NCI-H146 treated with DMSO at 0.1 percent for 48 hours (cell line): ENCODE measurements at regions not wholly inside any gene's neighbourhood (a gene's known extent, or its start where the extent isn't known, plus 50 kb on each side); places are given as distances from the start of the nearest gene placed in this dataset.

Experiments
- DNase-seq: peaks from one replicate; lab custom pipeline; 2025; ENCODE audit not compliant: unreplicated experiment; lab: John Stamatoyannopoulos, UW

GRCh38 chr14:26849514-26849913 is 251.7 kb upstream of the NOVA1 start:
- DNase-seq = no peak

DNA sequence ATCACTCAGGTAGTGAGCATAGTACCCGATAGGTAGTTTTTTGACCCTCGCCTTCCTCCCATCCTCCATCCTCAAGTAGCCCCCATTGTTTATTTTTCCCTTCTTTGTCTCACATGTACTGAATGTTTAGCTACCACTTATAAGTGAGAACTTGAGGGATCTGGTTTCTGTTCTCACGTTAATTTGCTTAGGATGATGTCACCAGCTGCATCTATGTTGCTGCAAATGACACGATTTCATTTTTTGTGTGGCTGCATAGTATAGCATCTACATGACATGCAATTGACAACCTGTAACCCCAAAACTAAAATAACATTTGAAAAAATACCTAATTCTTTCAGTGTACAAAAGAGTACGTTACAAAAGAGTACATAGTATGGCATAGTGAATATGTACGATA is 254.0 kb upstream of the NOVA1 start:
- no peak for DNase-seq

DNA sequence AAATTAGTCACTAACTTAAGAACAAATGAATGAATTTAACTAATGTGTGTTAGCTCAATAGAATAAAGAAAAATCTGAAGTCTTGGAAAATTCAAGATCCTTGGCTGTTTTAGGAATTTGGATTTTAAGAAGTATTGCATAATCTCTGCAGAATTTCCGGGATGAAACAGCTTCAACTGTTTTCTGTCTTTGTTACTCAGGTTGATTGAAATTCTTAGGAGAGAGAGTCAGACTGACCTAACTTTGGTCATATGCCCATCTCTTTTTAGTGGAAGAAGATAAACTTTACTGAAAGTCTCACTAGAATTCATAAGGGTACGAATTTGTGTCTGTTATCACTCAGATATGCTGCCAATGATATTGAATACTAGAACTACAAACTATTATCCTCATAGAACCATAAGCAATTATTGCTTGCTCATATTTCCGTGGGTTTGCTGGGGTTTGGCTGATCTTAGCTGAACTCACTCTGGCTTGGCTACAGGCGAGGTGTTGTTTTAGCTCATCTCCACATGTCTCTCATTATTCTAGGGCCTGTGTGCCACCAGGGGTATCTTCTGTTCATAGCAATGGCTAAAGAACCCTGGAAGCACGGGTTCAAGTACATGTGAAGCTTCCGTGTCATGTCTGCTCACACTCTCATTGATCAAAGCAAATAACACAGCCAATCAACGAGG is 257.4 kb upstream of the NOVA1 start:
- DNase-seq = no peak

DNA sequence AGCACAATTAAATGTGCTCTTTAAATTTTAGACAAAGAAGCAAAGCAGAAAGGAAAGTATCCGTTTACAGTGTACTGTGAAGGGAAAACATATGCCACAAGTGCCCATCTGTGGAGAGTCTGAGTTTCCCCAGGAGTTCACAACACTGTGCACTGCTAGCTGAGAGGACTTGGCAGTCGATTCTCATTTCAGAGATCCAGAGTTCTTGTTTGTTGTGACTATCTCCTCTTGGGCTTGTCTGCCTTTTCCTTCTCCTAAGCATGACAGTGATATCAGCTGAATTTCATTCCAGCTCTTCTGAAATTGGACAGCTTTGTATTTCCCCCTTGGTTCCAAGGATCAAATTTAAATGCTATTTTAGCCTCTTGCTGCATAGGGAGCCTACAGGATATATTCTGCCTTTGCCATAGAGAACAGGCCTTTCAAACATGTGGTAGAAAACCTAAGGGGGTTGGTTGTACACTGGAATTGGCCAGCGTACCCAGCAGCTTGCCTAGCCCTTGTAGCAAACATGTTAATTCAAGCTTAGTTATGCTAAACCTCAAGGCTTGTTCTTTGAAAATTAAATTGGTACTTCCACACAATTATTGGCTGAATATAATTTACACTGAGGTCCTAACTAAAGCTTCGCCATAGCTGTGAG is 259.2 kb upstream of the NOVA1 start:
- no peak for DNase-seq

DNA sequence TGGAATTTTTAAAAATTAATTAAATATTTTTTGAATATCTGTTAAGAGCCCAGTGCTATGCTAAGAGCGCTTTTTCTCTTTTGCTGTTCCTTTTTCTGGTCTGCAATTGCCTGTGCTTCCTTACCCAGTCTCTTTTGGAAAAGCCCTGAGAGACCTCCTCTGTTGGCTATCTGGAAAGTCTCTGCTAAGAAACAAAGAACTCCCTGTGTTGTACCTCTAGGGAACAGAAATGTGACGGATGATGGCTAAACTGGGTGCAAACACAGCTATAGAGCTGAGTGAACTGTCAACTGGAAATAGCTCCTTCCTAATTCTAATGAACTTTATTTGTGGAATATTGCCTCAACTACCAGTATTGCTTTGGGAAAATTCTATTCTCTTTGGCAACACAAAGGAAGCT is 261.6 kb upstream of the NOVA1 start:
- no peak for DNase-seq

DNA sequence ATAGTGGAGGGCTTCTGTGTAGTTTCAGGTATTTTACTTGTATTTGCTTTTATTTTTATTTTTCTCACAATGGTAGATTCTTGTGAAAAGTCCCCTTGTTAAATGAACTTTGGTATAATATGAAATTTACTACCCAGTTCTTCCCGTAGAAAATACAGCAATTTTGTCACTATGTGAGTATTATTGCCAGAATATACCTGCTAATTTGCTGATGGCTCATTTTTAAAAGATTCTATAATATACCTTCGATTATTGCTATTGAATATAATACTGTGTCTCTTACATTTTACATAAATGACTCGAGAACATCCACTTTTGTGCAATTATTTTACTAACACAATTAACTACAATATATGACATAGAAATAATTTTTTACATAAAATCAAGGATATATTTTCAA is 262.3 kb upstream of the NOVA1 start:
- DNase-seq = no peak

GRCh38 chr14:26863736-26864135 is 265.9 kb upstream of the NOVA1 start:
- no peak for DNase-seq

- no peak for DNase-seq
Measured at GRCh38 chr14:26866721-26867120, 268.9 kb upstream of the NOVA1 start.

- peak; percentile 63 for DNase-seq
Measured at GRCh38 chr14:26867171-26867757, 269.4 kb upstream of the NOVA1 start.

DNA sequence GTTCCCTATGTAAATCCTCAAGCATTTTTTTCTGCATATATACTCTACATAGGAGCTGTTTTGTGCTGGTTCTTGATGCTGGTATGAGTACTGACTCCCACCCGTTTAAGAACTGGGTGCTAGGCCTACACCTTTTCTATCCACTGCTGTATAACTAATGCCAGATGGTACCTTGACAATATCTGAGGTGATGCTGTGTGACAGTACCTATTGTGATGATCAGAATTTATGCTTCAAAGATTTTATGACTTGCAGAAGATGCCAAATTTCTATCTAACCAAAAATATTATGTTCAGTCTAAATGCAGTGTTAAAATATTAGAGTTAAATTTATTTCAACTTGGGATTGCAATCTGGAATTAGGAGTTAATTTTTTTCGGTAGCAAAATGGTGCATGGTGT is 272.3 kb upstream of the NOVA1 start:
- DNase-seq = no peak

- peak; percentile 67 for DNase-seq
Measured at GRCh38 chr14:26870722-26871617, 273.1 kb upstream of the NOVA1 start.

GRCh38 chr14:26872515-26873361 is 274.9 kb upstream of the NOVA1 start:
- DNase-seq = peak; percentile 46

DNA sequence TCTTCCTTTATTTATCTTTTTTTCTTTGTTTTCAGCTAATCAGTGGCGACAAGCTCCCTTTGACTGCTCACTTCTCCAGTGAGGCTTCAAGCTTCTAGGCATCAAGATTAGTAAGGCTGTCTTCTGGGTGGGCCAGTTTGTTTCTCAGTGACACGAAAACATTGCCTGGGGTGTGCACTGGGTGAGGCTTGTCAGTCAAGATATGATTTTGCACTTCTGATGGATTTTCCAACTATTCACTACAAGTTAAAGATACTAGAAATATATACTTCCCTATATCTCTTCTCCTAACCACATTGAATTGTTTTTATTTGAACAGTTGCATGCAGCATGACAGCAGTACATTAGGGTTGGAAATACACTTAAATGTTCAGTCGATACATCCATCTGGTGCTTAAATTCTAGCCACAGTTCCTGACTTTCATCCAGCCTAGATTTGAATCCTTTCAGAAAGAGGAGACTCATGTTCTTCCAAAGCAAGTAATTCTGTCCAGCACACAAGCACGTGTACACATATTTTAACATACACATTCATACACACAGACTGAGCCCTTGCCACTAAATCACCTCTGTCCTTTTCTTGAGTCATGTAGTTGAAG is 275.6 kb upstream of the NOVA1 start:
- DNase-seq = no peak

DNA sequence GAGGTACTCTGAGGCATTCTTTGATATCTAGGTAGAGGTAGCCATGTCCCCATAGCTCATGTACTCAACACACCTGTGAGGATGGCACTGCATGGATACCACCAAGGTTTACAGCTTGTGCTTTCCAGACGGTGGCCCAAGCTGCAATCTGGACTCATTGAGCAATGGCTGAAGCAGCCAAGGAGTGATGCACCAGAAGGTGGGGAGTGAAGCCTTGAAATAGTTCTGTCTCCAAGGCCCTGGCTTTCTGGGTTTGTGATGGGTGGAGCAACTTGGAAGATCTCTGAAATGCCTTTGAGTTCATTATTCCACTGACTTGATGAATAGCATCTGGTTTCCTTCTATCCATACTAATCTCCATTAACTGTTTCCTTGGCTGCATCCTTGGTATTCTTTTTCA is 290.0 kb upstream of the NOVA1 start:
- no peak for DNase-seq

DNA sequence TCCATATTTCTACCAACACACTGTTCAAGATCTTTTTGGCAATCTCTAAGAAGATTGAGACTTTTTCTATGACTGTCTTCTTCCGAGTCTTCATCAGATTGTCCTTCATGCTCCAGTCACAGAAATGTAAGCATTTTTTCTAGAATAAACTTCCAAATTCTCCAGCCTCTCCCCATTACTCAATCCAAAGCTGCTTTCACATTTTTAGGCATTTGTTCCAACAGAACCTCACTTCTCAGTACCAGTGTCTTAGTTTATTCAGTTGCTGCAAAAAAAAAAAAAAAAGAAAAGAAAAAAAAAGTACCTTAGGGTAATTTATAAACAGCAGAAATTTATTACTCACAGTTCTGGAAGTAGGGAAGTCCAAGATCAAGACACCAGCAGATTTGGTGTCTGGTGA is 290.8 kb upstream of the NOVA1 start:
- DNase-seq = no peak

GRCh38 chr14:26896447-26896846 is 298.6 kb upstream of the NOVA1 start:
- no peak for DNase-seq

- no peak for DNase-seq
Measured at GRCh38 chr14:26897196-26897595, 299.4 kb upstream of the NOVA1 start.

DNA sequence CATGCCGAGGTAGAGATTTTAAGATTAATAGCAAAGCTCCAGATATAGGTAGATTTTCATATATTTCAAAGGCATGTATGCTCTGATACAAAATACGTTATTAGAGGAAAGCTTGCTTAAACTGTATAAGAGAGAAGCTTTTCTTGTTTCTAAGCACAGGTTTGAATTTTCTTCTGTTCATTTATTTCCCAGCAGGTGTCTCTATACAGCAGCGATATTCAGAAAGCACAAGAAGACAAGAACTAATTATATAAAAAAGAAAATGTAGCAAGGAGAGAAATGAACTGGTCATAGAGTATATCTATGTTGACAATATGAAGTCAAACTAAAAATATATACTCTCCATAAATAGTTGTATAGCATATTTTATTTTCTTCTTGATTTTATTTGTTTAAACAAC is 307.4 kb upstream of the NOVA1 start:
- peak; percentile 3 for DNase-seq

DNA sequence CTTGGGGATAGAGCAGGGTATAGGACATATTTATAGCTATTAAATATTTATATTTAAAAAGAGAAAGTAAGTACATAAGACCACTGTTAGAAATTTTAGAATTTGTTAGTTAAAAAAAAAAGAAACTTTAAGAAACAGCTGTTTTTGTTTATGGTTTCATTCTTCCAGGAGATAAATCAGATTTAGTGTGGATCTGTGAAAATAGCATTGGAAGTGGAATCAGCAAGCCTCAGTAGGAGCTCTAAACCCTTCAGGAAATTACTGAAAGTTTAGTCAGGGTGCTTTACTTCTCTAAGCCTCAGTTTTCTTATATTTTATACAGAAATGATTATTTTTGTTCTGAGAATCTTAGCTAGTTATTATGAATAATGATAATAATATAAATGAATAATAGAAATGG is 316.0 kb upstream of the NOVA1 start:
- no peak for DNase-seq

- no peak for DNase-seq
Measured at GRCh38 chr14:26917086-26917485, 319.3 kb upstream of the NOVA1 start.
